ACHN (cell line): ENCODE measurements at regions not wholly inside any gene's neighbourhood (a gene's known extent, or its start where the extent isn't known, plus 50 kb on each side); places are given as distances from the start of the nearest gene placed in this dataset.

Source experiments
- DNase-seq: peaks from one replicate; pipeline ENCODE4 v3.0.0-alpha.2; 2015
- in situ Hi-C: cut with HindIII; loops from 2 replicates; pipeline ENCODE4 v1.10.0; 2017; ENCODE audit warnings: low sequenced_read_pairs, low pct_ligation_motif_present, low pct_unique_long_range_greater_than_20kb

GRCh38 chr3:19093084-19093483, 55.2 kb upstream of the KCNH8 start:
- no peak for DNase-seq
- in situ Hi-C loops, result no loop called here

DNA sequence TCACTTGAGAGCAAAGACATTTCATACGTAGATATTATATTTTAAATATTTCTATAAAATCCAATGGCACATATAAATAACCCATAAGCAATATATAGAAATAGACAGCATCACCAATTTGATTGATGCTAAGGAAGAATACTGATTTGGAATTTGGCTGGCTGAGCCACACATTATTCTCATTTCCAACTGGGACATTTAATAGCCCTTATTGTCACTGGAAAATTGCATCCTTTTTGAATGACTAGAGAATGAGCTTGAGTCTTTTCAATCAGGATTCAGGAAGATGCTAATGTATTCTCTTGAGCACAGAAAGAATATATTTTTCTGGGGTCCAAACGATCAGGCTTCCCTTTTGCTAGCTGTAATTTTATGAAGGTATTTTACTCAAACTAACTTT, 70.9 kb upstream of the KCNH8 start:
- DNase-seq, result no peak
- in situ Hi-C loops, result no loop called here

DNA sequence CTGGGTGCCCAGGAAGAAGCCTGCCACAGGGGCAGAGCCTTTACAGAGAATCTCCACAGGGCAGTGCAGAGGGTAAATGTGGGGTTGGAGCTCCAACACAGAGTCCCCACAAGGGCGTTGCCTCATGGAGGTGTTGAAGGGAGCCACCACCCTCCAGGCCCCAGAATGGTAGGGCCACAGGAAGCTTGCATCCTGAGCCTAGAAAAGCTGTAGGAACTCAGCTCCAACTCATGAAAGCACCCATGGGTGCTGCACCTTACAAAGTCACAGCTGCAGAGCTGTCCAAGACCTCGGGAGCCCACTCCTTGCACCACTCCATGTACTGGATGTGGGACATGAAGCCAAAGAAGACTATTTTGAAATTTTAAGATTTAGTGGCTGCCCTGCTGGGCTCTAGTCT, 73.3 kb upstream of the KCNH8 start:
- DNase-seq, result no peak
- in situ Hi-C loops, result no loop called here

DNA sequence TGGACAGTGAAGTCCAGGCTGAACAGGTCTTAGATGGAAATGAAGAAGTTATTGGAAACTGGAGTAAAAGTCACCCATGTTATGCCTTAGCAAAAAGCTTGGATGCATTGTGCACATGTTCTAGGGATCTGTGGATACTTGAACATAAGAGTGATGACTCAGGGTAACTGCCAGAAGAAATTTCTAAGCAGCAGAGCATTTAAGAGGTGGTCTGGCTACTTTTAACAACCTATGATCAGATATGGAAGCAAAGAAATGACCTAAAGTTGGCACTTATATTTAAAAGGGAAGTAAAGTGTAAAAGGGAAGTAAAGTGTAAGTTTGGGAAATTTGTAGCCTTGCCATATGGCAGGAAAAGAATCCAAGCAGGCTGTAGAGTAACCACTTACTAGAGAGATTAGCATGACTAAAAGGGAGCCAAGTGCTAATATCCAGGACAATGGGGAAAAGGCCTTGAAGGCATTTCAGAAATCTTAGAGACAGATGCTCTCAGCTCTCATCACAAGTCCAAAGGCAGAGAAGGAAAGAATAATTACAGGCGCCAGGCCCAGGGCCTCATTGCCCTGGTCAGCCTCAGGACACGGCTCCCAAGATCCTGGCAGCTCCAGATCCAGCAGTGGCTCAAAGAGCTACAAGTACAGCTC, 73.9 kb upstream of the KCNH8 start:
- DNase-seq, result no peak
- in situ Hi-C loops, result no loop called here

- in situ Hi-C loops, result no loop called here
- DNase-seq, result no peak
Observed at GRCh38 chr3:19073341-19074105, 74.8 kb upstream of the KCNH8 start.

DNA sequence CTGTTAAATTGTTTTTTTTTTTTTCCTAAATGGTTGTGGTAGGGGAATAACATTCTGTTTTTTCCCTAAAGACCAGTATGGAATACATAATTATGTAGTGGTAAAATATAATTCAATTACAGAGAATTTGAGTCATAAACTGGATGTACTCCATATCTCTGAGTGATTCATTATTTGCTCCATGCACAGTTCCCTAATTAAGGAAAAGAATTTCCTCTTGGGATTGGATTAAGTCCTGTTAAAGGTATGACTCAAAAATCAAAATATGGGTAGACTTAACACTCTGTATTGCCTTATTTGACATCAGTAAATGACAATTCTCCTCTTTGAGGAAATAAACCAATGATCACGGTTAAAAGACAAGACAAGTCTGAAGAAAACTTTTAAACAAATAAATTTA, 78.0 kb upstream of the KCNH8 start:
- in situ Hi-C loops, result no loop called here
- DNase-seq, result no peak

- in situ Hi-C loops, result no loop called here
Observed at GRCh38 chr3:19065027-19065426, 83.3 kb upstream of the KCNH8 start.

GRCh38 chr3:19063936-19064335, 84.4 kb upstream of the KCNH8 start:
- in situ Hi-C loops, result no loop called here
- no peak for DNase-seq

More at GRCh38 chr3:19065027-19065426, 83.3 kb upstream of the KCNH8 start:
- DNase-seq, result peak; percentile 4

- in situ Hi-C loops, result no loop called here
- DNase-seq, result no peak
Observed at GRCh38 chr3:19060404-19060803, 87.9 kb upstream of the KCNH8 start.

DNA sequence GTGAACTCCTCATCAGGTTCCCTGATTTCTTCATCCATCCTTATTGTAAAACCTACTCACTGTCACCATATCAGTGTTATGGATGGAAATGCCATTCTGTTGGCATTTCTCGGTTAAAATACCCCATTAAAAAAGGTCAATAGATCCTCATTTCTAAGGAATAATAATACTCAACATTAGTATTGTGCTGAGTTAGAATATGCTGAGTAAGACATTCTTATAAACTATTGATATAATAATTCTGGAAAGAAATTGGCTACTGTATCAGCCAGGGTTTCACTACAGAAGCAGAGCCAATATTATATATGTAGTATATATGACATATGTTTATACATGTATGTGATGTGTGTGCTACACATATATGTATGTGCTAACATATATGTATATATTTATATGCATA, 95.4 kb upstream of the KCNH8 start:
- in situ Hi-C loops, result no loop called here

DNA sequence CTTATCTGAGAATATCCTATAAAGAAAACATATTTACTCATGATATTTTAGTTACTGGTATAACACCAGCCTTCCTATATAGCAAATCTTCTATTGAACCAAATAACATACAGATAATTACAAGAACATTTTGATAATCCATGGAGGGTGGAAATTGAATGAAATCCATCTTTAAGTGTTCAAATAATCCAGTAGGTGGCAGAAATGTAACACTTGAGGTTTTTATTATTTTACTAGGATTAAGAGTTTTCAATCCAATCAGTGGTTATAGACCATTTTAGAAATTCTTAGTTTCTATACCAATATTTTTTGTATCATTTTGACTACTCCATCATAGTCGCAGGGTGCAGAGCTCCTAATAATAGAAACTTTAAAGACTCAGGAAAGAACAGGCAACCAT, 101.9 kb upstream of the KCNH8 start:
- DNase-seq, result no peak

More for the DNA sequence above, 95.4 kb upstream of the KCNH8 start:
- no peak for DNase-seq

DNA sequence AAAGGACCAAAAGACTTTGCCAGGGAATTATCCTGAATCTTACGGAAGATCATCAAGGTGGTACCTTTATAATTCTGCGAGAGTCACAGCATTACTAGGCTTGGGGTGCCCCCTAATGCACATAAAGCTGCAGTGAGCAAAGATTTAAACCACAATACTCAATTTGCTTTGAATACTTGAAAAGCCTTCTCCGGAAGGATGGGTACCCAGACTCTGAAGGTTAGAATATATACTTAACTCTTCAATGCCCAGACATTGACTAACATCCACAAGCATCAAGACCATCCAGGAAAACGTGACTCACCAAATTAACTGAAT, 117.8 kb upstream of the KCNH8 start:
- DNase-seq, result no peak
- in situ Hi-C loops, result no loop called here

More for the DNA sequence above, 101.9 kb upstream of the KCNH8 start:
- in situ Hi-C loops, result no loop called here

GRCh38 chr3:19029837-19030521, 118.3 kb upstream of the KCNH8 start:
- in situ Hi-C loops, result no loop called here
- DNase-seq, result no peak

- DNase-seq, result no peak
- in situ Hi-C loops, result no loop called here
Observed at GRCh38 chr3:19025441-19025840, 122.9 kb upstream of the KCNH8 start.

GRCh38 chr3:19022546-19022945, 125.8 kb upstream of the KCNH8 start:
- no peak for DNase-seq
- in situ Hi-C loops, result no loop called here

DNA sequence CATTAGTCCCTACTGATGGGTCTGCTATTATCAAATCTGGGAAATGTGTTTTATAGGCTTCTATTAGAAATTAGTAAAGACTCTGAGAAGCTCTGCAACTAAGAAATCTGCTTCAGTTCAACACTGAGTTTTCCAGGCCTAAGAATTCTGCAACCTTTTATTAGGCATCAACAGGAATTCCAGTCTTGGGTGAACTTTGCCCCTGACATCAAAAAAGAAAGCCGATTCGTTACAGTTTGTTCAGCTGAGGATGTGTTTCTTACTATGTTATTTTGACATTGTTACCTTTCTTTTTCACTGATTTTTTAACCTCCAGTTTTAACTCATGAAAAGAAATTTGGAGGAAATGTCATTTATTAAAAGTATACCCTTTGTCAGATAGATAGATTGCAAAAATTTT, 131.5 kb upstream of the KCNH8 start:
- DNase-seq, result no peak
- in situ Hi-C loops, result no loop called here

DNA sequence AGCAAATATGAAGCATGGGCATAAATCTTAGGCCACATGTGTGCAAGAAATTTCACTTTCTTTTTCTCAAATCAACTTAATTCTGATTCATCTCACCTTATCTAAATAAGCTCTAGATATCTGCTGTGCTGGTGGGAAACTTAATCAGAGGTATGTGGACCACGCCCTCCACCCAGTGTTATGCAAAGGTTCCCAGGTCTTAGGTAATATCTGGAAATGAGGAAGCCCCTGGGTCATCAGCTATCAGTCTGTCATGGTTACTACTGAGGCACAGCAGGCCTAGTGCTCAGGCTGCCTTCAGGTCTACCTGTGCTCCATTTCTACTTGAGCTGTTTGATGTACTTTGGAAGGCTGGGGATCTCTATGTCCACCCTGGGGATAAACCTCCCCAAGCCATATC, 134.4 kb upstream of the KCNH8 start:
- no peak for DNase-seq
- in situ Hi-C loops, result no loop called here

DNA sequence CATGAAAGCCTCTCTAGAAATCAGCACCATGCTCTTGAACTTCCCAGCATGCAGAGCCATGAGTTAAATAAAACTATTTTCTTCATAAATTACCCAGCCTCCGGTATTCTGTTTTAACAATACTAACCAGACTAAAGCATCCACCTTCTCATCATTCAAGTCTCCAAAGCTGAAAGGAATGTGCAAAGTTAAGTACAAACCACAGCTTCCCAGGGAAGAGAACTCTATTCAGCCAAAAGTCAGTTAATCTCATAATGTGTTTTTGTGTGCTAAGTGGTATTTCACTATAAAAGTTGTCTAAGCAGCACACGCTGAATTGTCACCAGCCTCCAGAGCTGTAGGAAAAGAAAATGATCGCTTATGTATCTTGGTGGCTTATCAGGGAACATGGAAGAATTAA, 135.5 kb upstream of the KCNH8 start:
- DNase-seq, result no peak
- in situ Hi-C loops, result no loop called here

DNA sequence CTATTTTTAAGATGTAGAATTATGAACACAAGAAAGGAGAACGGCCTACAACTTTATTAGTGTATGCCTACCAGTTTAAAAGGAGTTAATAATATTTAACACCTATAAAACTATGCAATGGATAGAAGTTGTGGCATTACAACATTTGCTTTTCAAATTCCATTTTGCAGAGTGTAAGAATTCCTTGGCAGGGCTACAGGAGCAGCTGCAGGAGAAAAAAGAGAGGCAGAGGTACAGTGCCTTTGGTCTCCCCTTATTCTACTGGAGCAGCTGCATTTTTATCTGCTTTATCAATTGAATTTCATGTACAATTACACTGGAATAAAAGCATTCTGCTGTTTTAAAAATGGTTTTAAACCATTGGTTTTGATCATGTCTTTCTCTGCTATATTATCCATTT, 145.7 kb upstream of the KCNH8 start:
- no peak for DNase-seq
- in situ Hi-C loops, result no loop called here

- in situ Hi-C loops, result no loop called here
- no peak for DNase-seq
Observed at GRCh38 chr3:18998069-18998468, 150.2 kb upstream of the KCNH8 start.
